ENCODE measurements at regions not wholly inside any gene's neighbourhood (a gene's known extent, or its start where the extent isn't known, plus 50 kb on each side); places are given as distances from the start of the nearest gene placed in this dataset.
A peak's percentile ranks its signal among the peaks of the same experiment; 100 is the strongest.
"Not testable (repeated sequence)": the region's sequence is repeated elsewhere in the genome, so short reads cannot be mapped to it uniquely, and the experiment has no call there.

- no peak for DNase-seq
Observed at GRCh38 chr10:80697926-80698325, 160.2 kb downstream of the SH2D4B start.

- DNase-seq, result peak; percentile 84
Observed at GRCh38 chr10:80699602-80700039, 161.9 kb downstream of the SH2D4B start.

DNA sequence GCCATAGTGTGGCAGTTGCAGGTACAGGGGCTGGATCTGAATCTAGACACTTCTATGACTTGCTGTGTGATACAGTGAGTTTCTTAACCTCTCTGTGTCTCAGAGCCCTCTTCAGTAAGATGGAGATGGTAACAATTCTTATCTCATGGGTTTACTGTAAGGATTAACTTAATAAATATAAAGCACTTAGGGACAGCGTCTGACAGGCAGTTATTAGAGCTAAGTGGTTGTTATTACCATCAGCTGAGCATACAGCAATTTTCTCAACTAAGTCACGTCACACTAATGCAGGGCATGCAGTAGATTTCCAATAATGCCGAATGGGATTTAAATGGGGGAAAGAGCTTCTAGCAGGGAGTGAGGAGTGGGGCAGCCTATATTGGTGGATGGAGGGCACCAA lies 162.6 kb downstream of the SH2D4B start:
- peak; percentile 66 for DNase-seq

DNA sequence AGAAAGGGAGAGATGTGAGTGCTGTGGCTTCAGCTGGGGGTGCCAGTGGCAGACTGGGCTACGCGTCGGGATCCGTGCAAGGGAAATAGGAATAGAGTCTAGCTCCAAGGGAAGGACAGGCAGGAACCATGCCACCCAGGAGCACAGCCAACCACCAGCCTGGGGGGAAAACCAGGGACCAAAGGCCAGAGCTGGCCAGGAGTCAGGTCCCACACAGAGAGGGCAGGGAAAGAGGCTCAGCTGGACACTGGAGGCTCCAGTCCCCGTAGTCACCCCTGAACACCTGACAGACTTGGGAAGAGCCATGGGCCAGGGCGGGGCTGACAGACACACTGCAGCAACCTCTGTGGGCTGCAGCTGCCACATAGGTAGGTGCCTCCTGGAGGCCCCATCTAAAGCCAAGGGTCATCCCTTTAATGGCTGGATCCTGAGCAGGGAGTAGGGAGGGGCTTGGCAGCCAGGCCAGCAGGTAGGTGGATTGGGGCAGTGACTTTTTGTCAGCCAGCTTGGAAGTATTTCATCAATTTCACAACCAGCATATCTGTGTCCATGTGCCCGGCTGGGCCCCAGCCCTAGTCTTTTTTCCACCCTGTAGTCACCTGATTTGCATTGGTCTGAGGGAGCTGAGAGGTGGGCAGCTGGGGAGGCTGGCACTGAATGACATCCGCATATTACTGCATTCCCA lies 163.2 kb downstream of the SH2D4B start:
- DNase-seq, result no peak

DNA sequence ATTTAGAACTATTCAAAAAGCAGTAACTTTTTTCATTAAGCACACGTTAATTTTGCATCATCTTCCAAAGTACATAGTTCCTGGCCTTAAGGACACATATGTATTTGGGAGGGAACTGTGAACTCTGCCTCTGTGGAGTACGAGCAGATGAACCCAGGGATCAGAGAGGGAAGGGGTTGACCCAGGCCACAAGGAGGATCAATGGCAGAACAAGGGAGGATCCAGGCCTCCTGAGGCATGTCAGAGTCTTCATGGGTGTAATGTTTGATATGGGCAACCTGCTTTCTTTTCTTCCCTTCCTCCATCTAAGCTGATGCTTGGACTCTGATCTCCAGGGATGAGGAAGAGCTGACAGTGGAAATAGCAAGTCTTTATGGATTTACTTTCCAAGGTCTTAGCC lies 164.0 kb downstream of the SH2D4B start:
- no peak for DNase-seq

DNA sequence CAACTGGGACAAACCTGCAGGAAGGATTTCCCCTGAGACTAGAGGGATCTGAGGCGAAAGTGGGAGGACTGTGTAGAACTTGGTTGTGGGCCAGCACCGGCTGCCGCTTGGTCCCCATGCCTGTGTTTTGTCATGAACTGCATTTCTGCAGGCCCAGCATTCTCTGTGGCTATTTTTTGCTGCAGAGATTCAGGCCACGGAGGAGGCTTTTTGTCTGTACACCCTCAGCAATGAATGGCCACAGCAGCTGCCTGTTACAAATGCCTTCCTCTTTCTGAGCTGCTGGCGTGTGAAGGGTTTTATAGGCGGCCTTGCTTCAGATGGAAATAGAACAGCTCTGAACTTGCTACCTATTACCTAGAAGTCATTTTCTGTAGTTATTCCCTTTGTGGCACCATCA lies 164.4 kb downstream of the SH2D4B start:
- DNase-seq, result no peak

DNA sequence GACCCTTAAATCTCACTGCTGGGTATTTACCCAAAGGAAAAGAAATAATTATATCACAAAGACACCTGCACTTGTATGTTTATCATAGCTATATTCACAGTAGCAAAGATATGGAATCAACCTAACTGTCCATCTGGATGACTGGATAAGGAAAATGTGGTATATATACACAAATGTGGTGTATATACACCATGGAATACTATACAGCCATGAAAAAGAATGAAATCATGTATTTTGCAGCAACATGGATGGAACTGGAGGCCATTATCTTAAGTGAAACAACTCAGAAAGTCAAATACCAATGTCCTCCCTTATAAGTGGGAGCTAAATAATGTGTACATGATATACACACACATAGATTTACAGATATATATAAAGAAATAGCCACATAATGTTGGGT lies 168.2 kb downstream of the SH2D4B start:
- no peak for DNase-seq

DNA sequence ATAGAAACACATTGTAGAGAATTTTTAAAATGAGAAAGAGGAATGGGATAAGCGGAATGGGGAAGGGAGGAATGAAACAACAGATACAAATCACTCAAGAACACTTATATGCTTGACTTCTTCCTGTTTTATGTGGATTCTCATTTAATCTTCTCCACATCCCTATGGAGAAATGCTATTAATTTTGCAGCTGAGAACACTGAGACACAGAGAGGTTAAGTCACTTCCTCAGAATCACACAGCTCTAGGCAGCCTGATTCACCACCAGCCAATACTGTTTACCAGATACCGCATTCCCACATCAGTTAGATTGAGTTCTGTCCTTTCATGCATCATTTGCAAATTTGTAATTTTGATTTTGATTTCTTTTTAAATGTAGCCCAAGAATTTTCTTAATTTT lies 170.5 kb downstream of the SH2D4B start:
- DNase-seq, result no peak

- DNase-seq, result no peak
Observed at GRCh38 chr10:80708808-80709207, 171.1 kb downstream of the SH2D4B start.

GRCh38 chr10:80709866-80710265 lies 172.2 kb downstream of the SH2D4B start:
- DNase-seq, result peak; percentile 46

GRCh38 chr10:80713398-80713928 lies 175.8 kb downstream of the SH2D4B start:
- no peak for DNase-seq

GRCh38 chr10:80714566-80714965 lies 176.9 kb downstream of the SH2D4B start:
- DNase-seq, result no peak

- no peak for DNase-seq
Observed at GRCh38 chr10:80718024-80718423, 180.3 kb downstream of the SH2D4B start.

- DNase-seq, result no peak
Observed at GRCh38 chr10:80719935-80720334, 182.2 kb downstream of the SH2D4B start.

DNA sequence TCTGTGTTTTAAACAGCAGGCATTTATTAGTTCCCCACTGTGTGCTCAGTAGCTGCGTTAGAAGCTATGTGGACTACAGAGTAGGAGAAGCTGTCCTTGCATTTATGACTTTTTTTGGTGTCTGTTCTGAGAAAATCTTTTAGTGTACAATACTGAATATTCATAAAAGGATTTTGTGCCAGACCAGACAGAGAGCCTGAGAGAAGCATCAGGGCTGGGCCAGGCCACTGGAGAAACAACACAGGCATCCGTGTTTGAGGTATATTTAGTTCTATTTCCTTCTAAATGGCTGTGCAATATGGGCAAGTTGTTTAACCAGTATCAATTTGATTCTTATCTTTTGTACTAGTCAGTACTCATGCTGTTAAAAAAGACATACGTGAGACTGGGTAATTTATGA lies 182.8 kb downstream of the SH2D4B start:
- no peak for DNase-seq

- not testable (repeated sequence) for DNase-seq
Observed at GRCh38 chr10:80728354-80728753, 190.7 kb downstream of the SH2D4B start.

GRCh38 chr10:80729896-80730295 lies 192.2 kb downstream of the SH2D4B start:
- DNase-seq, result no peak

- DNase-seq, result no peak
Observed at GRCh38 chr10:80730522-80730921, 192.8 kb downstream of the SH2D4B start.

DNA sequence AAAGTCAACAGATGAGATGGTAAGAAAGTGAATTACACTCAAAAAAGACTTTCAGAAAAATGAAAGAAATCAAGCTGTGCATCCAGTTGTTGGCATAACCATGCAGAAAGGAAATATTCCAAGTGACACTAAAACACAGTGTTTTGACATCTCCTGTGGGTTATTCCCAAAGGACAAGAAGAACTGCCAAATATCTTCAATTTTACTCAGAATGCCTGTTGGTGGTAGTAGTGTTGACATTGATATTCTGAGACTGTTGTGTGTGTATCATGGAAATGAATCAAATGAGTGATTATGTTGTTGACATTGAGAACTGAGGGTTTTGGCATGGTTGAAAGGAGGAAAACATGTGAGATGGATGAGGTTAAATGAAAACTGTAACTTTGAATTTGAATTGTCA lies 196.9 kb downstream of the SH2D4B start:
- DNase-seq, result no peak

- no peak for DNase-seq
Observed at GRCh38 chr10:80737209-80737608, 199.5 kb downstream of the SH2D4B start.

DNA sequence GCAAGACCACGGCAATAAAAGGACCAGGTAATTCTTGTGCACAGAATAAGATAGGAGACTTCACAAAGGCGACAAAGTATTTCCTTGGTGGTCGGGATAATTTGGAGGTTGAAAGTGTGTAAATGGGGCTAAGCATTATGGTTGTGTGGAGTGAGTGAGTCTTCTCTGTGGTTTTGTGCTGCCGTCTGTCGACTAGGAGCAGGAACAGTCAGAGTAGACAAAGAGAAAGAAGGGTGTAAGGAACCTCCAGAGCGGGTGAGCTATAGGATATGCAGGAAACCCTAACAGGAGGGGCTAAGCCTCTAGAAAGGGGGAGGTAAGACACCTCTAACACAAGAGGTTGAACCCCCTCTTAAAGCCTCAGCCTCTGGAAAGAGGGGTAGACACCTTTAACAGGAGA lies 201.6 kb downstream of the SH2D4B start:
- DNase-seq, result no peak

GRCh38 chr10:80739963-80740715 lies 202.4 kb downstream of the SH2D4B start:
- no peak for DNase-seq

DNA sequence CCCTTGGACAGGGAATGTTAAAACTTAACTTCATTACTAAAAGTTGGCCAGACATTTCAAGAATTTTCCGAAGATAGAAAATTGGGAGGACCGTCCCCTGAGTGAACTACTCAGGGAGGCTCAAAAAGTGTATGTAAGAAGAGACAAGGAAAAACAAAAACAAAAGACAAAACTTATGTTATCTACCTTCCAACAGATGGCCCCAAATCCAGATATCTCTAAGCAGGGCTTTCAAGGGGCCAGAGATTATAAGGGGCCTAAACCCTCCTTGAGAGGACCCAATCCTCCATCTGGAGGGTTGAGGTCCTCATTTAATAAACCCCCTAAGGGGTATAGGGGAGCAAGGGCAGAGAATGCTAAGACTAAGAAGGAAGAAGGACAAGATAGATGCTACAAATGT lies 203.6 kb downstream of the SH2D4B start:
- no peak for DNase-seq

- DNase-seq, result no peak
Observed at GRCh38 chr10:80750268-80750667, 212.6 kb downstream of the SH2D4B start.
